ENCODE measurements at regions not wholly inside any gene's neighbourhood (a gene's known extent, or its start where the extent isn't known, plus 50 kb on each side); places are given as distances from the start of the nearest gene placed in this dataset.

- TF ChIP-seq BCL3 (CRISPR knock-in tag; IDR thresholded peaks at IDR 0.05), result no peak
- no peak for TF ChIP-seq RELA (CRISPR knock-in tag; IDR thresholded peaks at IDR 0.05)
- no peak for TF ChIP-seq MZF1 (CRISPR knock-in tag; IDR thresholded peaks at IDR 0.05; ENCODE audit: borderline replicate concordance)
- no peak for TF ChIP-seq CEBPB (IDR thresholded peaks at IDR 0.05; ENCODE audit: borderline replicate concordance, low read depth, low read length)
- TF ChIP-seq POLR2AphosphoS2 (IDR thresholded peaks at IDR 0.05; ENCODE audit: low read depth, low read length), result no peak
- TF ChIP-seq BCL6 (CRISPR knock-in tag; IDR thresholded peaks at IDR 0.05), result no peak
- no peak for TF ChIP-seq KDM3A (CRISPR knock-in tag; IDR thresholded peaks at IDR 0.05; ENCODE audit: low read depth)
- TF ChIP-seq DMAP1 (CRISPR knock-in tag; IDR thresholded peaks at IDR 0.05), result no peak
- no peak for TF ChIP-seq ZNF768 (CRISPR knock-in tag; IDR thresholded peaks at IDR 0.05)
- no peak for TF ChIP-seq ZNF678 (CRISPR knock-in tag; IDR thresholded peaks at IDR 0.05)
- TF ChIP-seq CREM (IDR thresholded peaks at IDR 0.05), result no peak
- no peak for TF ChIP-seq CREM (CRISPR knock-in tag; IDR thresholded peaks at IDR 0.05)
- TF ChIP-seq BHLHE40 (IDR thresholded peaks at IDR 0.05; ENCODE audit: low read length), result no peak
Observed at GRCh38 chr5:77156379-77156778, 54.1 kb upstream of the PDE8B start.
